ENCODE measurements at regions not wholly inside any gene's neighbourhood (a gene's known extent, or its start where the extent isn't known, plus 50 kb on each side); places are given as distances from the start of the nearest gene placed in this dataset.

DNA sequence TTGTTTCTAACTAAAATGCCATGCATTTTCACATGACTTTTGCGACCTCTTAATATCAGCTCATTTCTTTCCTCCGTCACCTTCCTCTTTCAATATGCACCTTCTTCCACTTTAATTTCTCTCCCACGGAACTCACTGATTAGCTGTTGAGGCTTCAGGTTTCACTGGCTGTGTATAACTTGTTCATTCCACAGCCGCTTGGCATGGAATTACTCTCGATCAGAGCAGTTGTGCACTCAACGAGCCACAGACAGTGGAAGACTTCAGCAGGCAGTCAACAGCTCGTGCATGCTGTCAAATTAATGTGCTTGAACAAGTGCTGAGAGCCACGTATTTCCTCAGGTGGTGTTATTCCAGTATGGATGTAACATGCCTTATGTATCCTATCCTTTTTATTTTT lies 491.2 kb upstream of the DDX18 start:
- H3K79me2 ChIP-seq (ENCODE audit: control insufficient read depth, insufficient read depth, low read length): no peaks in the 10 kb centered on the region
- no peak overlapping the region for H2AFZ ChIP-seq (ENCODE audit: low read length)
- no peaks in the 10 kb centered on the region for H3K4me1 ChIP-seq (ENCODE audit: control insufficient read depth, extremely low read depth, insufficient read depth, low read length)
- H3K4me2 ChIP-seq (ENCODE audit: extremely low read depth, insufficient read depth, low read length): no peak overlapping the region
- TF ChIP-seq CTCF (conservative IDR thresholded peaks at IDR 0.05 in 1 of 2, IDR thresholded peaks at IDR 0.05 in 1 of 2; ENCODE audit: low read depth in 1 of 2, low read length in 2 of 2): no peak
- TF ChIP-seq EZH2 (IDR thresholded peaks at IDR 0.05; ENCODE audit: low read length, missing control alignments): no peak
- DNase-seq (ENCODE audit: low read depth in 2 of 2): no peak
- no peak overlapping the region for H3K27ac ChIP-seq (ENCODE audit: insufficient read depth, low read length)
- H3K9me3 ChIP-seq (ENCODE audit: control insufficient read depth, insufficient read depth, low read depth, low read length): no peaks in the 10 kb centered on the region
- H3K27me3 ChIP-seq (ENCODE audit: control insufficient read depth, insufficient read depth, low read length): no peaks in the 10 kb centered on the region
- H4K20me1 ChIP-seq (ENCODE audit: control insufficient read depth, extremely low read depth, insufficient read depth, low read length): no peaks in the 10 kb centered on the region
- H3K4me3 ChIP-seq (replicated peaks in 1 of 4; ENCODE audit: control extremely low read depth in 1 of 4, insufficient read depth in 1 of 4, low read depth in 3 of 4, low read length in 4 of 4): no peak overlapping the region
- H3K36me3 ChIP-seq (ENCODE audit: control insufficient read depth, insufficient read depth, low read length): no peaks in the 10 kb centered on the region
- no peak overlapping the region for H3K9ac ChIP-seq (ENCODE audit: insufficient read depth, low read length)

DNA sequence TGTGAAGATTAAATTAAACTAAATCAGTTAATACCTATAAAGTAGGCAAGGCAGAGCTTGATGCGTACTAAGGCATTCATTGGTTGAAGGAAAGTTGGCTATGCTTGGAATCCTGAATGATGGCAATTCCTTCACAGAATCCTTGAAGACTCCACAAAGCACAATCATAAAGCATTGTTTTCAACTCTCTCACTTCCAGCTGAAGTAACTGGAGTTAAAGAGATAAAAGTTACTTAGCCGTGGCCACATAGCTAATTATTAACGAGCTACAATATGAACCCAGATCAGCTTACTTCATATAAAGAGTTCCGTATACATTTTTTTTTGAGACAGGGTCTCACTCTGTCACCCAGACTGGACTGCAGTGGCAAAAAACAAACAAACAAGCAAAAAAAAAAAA lies 483.9 kb upstream of the DDX18 start:
- H3K4me1 ChIP-seq (ENCODE audit: control insufficient read depth, extremely low read depth, insufficient read depth, low read length): no peaks in the 10 kb centered on the region
- H3K27ac ChIP-seq (ENCODE audit: insufficient read depth, low read length): no peak overlapping the region
- no peaks in the 10 kb centered on the region for H3K9me3 ChIP-seq (ENCODE audit: control insufficient read depth, insufficient read depth, low read depth, low read length)
- H3K4me2 ChIP-seq (ENCODE audit: extremely low read depth, insufficient read depth, low read length): no peak overlapping the region
- H3K79me2 ChIP-seq (ENCODE audit: control insufficient read depth, insufficient read depth, low read length): no peaks in the 10 kb centered on the region
- no peaks in the 10 kb centered on the region for H3K36me3 ChIP-seq (ENCODE audit: control insufficient read depth, insufficient read depth, low read length)
- no peak overlapping the region for H3K4me3 ChIP-seq (replicated peaks in 1 of 4; ENCODE audit: control extremely low read depth in 1 of 4, insufficient read depth in 1 of 4, low read depth in 3 of 4, low read length in 4 of 4)
- H4K20me1 ChIP-seq (ENCODE audit: control insufficient read depth, extremely low read depth, insufficient read depth, low read length): no peaks in the 10 kb centered on the region
- DNase-seq (ENCODE audit: low read depth in 2 of 2): no peak
- TF ChIP-seq EZH2 (IDR thresholded peaks at IDR 0.05; ENCODE audit: low read length, missing control alignments): no peak
- TF ChIP-seq CTCF (conservative IDR thresholded peaks at IDR 0.05 in 1 of 2, IDR thresholded peaks at IDR 0.05 in 1 of 2; ENCODE audit: low read depth in 1 of 2, low read length in 2 of 2): no peak
- H3K27me3 ChIP-seq (ENCODE audit: control insufficient read depth, insufficient read depth, low read length): no peaks in the 10 kb centered on the region
- H3K9ac ChIP-seq (ENCODE audit: insufficient read depth, low read length): no peak overlapping the region
- no peak overlapping the region for H2AFZ ChIP-seq (ENCODE audit: low read length)

DNA sequence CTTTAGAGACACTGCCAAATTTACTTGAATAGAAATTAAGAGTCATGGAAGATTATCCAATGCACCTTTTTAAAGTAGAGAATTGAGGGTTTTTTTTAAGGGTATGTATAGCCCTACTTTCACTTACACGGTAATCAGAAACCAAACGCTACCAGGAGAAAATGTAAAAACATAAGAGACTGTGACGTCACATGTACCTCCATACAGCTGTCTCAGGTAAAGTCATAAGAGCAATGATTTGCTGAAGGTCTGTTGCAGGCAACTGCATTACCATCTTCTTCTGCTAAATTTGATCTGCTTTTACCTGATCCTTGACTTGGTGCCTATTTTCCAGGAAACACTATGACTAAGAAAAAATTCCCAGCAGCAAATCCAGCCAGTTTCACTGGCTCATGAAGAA lies 478.5 kb upstream of the DDX18 start:
- no peak overlapping the region for H3K27ac ChIP-seq (ENCODE audit: insufficient read depth, low read length)
- H4K20me1 ChIP-seq (ENCODE audit: control insufficient read depth, extremely low read depth, insufficient read depth, low read length): no peaks in the 10 kb centered on the region
- H3K79me2 ChIP-seq (ENCODE audit: control insufficient read depth, insufficient read depth, low read length): no peaks in the 10 kb centered on the region
- H3K4me3 ChIP-seq (replicated peaks in 1 of 4; ENCODE audit: control extremely low read depth in 1 of 4, insufficient read depth in 1 of 4, low read depth in 3 of 4, low read length in 4 of 4): no peak overlapping the region
- no peaks in the 10 kb centered on the region for H3K27me3 ChIP-seq (ENCODE audit: control insufficient read depth, insufficient read depth, low read length)
- DNase-seq (ENCODE audit: low read depth in 2 of 2): no peak
- no peaks in the 10 kb centered on the region for H3K9me3 ChIP-seq (ENCODE audit: control insufficient read depth, insufficient read depth, low read depth, low read length)
- H3K4me1 ChIP-seq (ENCODE audit: control insufficient read depth, extremely low read depth, insufficient read depth, low read length): no peaks in the 10 kb centered on the region
- H3K36me3 ChIP-seq (ENCODE audit: control insufficient read depth, insufficient read depth, low read length): no peaks in the 10 kb centered on the region
- no peak overlapping the region for H3K9ac ChIP-seq (ENCODE audit: insufficient read depth, low read length)
- H3K4me2 ChIP-seq (ENCODE audit: extremely low read depth, insufficient read depth, low read length): no peak overlapping the region
- TF ChIP-seq EZH2 (IDR thresholded peaks at IDR 0.05; ENCODE audit: low read length, missing control alignments) (no peak), CTCF (conservative IDR thresholded peaks at IDR 0.05 in 1 of 2, IDR thresholded peaks at IDR 0.05 in 1 of 2; ENCODE audit: low read depth in 1 of 2, low read length in 2 of 2) (no peak)
- no peak overlapping the region for H2AFZ ChIP-seq (ENCODE audit: low read length)

Data from fibroblast of lung (primary cell).